Uterus (tissue), 2 donors: ENCODE measurements at regions not wholly inside any gene's neighbourhood (a gene's known extent, or its start where the extent isn't known, plus 50 kb on each side); places are given as distances from the start of the nearest gene placed in this dataset.

ENCODE experiments used
- POLR2A ChIP-seq, 2 donors: fragments of 450-650 bp; IDR thresholded peaks; one replicate each; pipeline ENCODE4 v1.6.1; 2016; ENCODE audit warnings: antibody characterized with exemption in 2 of 2, mild to moderate bottlenecking in 1 of 2, moderate library complexity in 1 of 2
- TF ChIP-seq, protein P1 (sequence below), 4 experiments: fragments of 200-600 bp in 2 of 4; fragments of 450-650 bp in 2 of 4; sonication (generic) in 2 of 4; IDR thresholded peaks; one replicate each; pipeline ENCODE4 v1.5.1; 2016 to 2019; ENCODE audit warnings: antibody characterized with exemption in 4 of 4, mild to moderate bottlenecking in 2 of 4, moderate library complexity in 1 of 4

DNA sequence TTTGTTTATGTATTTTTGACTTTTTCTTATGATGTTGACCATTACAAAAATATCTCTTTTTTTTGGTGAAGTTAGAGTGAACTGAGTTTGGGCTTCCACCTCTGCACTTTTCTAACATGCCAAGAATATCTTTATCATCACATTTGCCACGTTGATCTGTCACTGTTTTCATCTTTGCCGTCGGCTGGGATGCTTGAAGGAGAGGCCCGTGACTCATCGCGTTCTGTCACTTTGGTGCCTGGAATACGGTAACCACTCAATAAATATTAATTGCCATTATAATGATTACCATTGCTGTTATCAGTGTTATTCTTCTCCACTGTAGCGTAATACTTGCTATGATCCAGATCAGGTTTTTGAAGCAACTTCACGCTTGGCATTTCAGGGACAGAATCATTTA lies 350.8 kb upstream of the PFKP start:
- TF ChIP-seq POLR2A (IDR thresholded peaks at IDR 0.05) = no peak
- TF ChIP-seq, protein P1, sequence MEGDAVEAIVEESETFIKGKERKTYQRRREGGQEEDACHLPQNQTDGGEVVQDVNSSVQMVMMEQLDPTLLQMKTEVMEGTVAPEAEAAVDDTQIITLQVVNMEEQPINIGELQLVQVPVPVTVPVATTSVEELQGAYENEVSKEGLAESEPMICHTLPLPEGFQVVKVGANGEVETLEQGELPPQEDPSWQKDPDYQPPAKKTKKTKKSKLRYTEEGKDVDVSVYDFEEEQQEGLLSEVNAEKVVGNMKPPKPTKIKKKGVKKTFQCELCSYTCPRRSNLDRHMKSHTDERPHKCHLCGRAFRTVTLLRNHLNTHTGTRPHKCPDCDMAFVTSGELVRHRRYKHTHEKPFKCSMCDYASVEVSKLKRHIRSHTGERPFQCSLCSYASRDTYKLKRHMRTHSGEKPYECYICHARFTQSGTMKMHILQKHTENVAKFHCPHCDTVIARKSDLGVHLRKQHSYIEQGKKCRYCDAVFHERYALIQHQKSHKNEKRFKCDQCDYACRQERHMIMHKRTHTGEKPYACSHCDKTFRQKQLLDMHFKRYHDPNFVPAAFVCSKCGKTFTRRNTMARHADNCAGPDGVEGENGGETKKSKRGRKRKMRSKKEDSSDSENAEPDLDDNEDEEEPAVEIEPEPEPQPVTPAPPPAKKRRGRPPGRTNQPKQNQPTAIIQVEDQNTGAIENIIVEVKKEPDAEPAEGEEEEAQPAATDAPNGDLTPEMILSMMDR (IDR thresholded peaks at IDR 0.05) = no peak
